PC-9 (cell line): ENCODE measurements at regions not wholly inside any gene's neighbourhood (a gene's known extent, or its start where the extent isn't known, plus 50 kb on each side); places are given as distances from the start of the nearest gene placed in this dataset.

Source experiments
- CTCF ChIP-seq: fragments of 200-600 bp; sonication (generic); conservative IDR thresholded peaks from 2 replicates; pipeline ENCODE4 v1.6.1; 2017; ENCODE audit warnings: mixed run types, antibody characterized with exemption, mild to moderate bottlenecking, moderate library complexity
- EZH2 ChIP-seq: fragments of 200-600 bp; sonication (generic); IDR thresholded peaks from 2 replicates; pipeline ENCODE4 v1.8.0; 2017; ENCODE audit warnings: antibody characterized with exemption, low read depth

GRCh38 chr2:155095613-155096012 lies 397.1 kb downstream of the KCNJ3 start:
- TF ChIP-seq CTCF (no peak), EZH2 (no peak)
